IMR-90 (cell line): ENCODE measurements at regions not wholly inside any gene's neighbourhood (a gene's known extent, or its start where the extent isn't known, plus 50 kb on each side); places are given as distances from the start of the nearest gene placed in this dataset.

ENCODE experiments used
- BHLHE40 ChIP-seq: fragments of 150-350 bp; IDR thresholded peaks from 2 replicates; pipeline ENCODE4 v1.6.1; 2016; ENCODE audit warnings: mild to moderate bottlenecking, low read depth, low read length
- CEBPB ChIP-seq: IDR thresholded peaks from 2 replicates; pipeline ENCODE4 v1.6.1; 2012; ENCODE audit warnings: low read depth, low read length, improper control_type of control experiment
- FOS ChIP-seq: fragments of 150-350 bp; IDR thresholded peaks from 2 replicates; pipeline ENCODE4 v1.6.1; 2016; ENCODE audit warnings: low read depth, low read length
- POLR2A ChIP-seq: IDR thresholded peaks from 2 replicates; pipeline ENCODE4 v1.6.1; 2012; ENCODE audit warnings: mild to moderate bottlenecking, low read depth, low read length
- RAD21 ChIP-seq: IDR thresholded peaks from 2 replicates; pipeline ENCODE4 v1.6.1; 2012; ENCODE audit warnings: low read length, improper control_type of control experiment
- SMC3 ChIP-seq: fragments of 150-350 bp; IDR thresholded peaks from 2 replicates; pipeline ENCODE4 v1.6.1; 2016; ENCODE audit warnings: low read depth, mild to moderate bottlenecking, antibody characterized with exemption, low read length, moderate library complexity
- USF2 ChIP-seq: fragments of 150-350 bp; IDR thresholded peaks from 2 replicates; pipeline ENCODE4 v1.6.1; 2017; ENCODE audit warnings: mild to moderate bottlenecking, antibody characterized with exemption, low read length, low read depth
- TF ChIP-seq, protein P1 (sequence below): conservative IDR thresholded peaks from 2 replicates; pipeline ENCODE4 v1.5.1; 2012; ENCODE audit warnings: mild to moderate bottlenecking, low read depth, low read length, improper control_type of control experiment

GRCh38 chr1:37112430-37112829 is 78.1 kb upstream of the GRIK3 start:
- TF ChIP-seq POLR2A (no peak), BHLHE40 (no peak), FOS (no peak), USF2 (no peak), RAD21 (no peak), SMC3 (no peak), CEBPB (no peak)
- TF ChIP-seq, protein P1, sequence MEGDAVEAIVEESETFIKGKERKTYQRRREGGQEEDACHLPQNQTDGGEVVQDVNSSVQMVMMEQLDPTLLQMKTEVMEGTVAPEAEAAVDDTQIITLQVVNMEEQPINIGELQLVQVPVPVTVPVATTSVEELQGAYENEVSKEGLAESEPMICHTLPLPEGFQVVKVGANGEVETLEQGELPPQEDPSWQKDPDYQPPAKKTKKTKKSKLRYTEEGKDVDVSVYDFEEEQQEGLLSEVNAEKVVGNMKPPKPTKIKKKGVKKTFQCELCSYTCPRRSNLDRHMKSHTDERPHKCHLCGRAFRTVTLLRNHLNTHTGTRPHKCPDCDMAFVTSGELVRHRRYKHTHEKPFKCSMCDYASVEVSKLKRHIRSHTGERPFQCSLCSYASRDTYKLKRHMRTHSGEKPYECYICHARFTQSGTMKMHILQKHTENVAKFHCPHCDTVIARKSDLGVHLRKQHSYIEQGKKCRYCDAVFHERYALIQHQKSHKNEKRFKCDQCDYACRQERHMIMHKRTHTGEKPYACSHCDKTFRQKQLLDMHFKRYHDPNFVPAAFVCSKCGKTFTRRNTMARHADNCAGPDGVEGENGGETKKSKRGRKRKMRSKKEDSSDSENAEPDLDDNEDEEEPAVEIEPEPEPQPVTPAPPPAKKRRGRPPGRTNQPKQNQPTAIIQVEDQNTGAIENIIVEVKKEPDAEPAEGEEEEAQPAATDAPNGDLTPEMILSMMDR = no peak
